Natural killer cell treated with Interleukin-12 subunit alpha and Interleukin-12 subunit beta and Interleukin-15 and Interleukin-18, amount 100 ng/mL, for 72 hours (primary cell): ENCODE measurements at regions not wholly inside any gene's neighbourhood (a gene's known extent, or its start where the extent isn't known, plus 50 kb on each side); places are given as distances from the start of the nearest gene placed in this dataset.
"Not testable (repeated sequence)": the region's sequence is repeated elsewhere in the genome, so short reads cannot be mapped to it uniquely, and the experiment has no call there.

Source experiments
- ATAC-seq, 2 donors: fragments of 150-1000 bp; cut with Tn5 transposase in 1 of 2; sonication (Bioruptor Pico), chemical (Tn5 transposase) in 1 of 2; 2 replicates each; pipeline ENCODE4 v1.10.0; 2021
- DNase-seq: peaks from one replicate; pipeline ENCODE4 v3.0.0; 2022; ENCODE audit warnings: low spot score
- H3K27ac Mint-ChIP-seq, 2 donors: 1 replicate in 1 of 2; 2 replicates in 1 of 2; pipeline ENCODE4 v1.8.0; 2022; ENCODE audit warnings: mixed read lengths in 2 of 2, mild to moderate bottlenecking in 1 of 2, moderate library complexity in 1 of 2
- H3K27me3 Mint-ChIP-seq, 2 donors: 1 replicate in 1 of 2; 2 replicates in 1 of 2; pipeline ENCODE4 v1.8.0; 2022; ENCODE audit warnings: mixed read lengths in 2 of 2
- H3K36me3 Mint-ChIP-seq: one replicate; pipeline ENCODE4 v1.8.0; 2022; ENCODE audit warnings: mixed read lengths
- H3K4me1 Mint-ChIP-seq, 2 donors: 1 replicate in 1 of 2; 2 replicates in 1 of 2; pipeline ENCODE4 v1.8.0; 2022; ENCODE audit warnings: low read depth in 2 of 2, mixed read lengths in 2 of 2, mild to moderate bottlenecking in 1 of 2
- H3K4me3 Mint-ChIP-seq: one replicate; pipeline ENCODE4 v1.8.0; 2022; ENCODE audit warnings: mixed read lengths
- H3K9me3 Mint-ChIP-seq: 2 replicates; pipeline ENCODE4 v1.8.0; 2022; ENCODE audit warnings: mixed read lengths

DNA sequence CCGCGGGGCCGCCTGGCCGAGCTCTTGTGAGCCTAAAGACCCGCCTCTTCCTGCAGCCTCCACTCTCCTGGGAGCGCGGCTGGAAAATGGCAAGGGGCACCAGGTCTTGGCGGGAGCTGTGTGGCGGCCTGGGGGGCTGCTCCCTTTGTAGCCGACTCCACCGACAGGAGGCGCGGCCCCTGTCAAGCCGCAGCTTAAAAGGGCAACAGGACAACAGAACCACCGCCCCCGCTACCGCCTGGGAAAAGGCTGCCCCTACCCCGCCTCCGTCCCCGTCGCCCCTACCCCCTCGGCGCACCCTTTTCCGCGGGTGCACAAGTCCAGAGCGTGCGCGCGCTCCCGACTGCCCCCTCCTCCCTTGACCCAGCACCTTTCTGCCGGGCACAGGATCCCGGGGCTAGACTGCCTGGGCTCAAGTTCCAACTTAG, 60.3 kb downstream of the GOLGA8K start:
- H3K4me3 Mint-ChIP-seq, H3K27me3 Mint-ChIP-seq, H3K4me1 Mint-ChIP-seq, H3K36me3 Mint-ChIP-seq, H3K27ac Mint-ChIP-seq, H3K9me3 Mint-ChIP-seq, DNase-seq: not testable (repeated sequence)
- ATAC-seq = peak in 1 of 2 donors; percentile 29

DNA sequence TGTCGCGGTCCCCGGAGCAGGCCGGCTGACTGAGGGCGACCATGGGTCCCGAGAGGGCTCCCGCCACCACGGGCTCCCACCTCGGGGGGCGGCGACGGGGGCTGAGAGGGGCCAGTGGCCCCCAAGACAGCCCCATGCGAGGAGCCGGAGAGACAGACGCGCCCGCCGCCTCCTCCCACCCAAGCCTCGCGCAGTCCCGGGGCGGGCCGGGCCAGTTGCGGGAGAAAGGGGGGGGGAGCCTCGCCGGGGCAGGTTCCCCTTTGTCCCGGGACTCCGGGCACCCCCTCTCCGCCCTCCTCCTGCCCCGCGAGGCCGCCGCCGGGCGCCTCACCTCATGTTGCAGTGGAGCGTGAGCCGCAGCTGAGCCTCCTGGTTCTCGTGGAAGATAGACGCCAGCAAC, 60.8 kb downstream of the GOLGA8K start:
- not testable (repeated sequence) for H3K4me1 Mint-ChIP-seq, DNase-seq, H3K27ac Mint-ChIP-seq, H3K36me3 Mint-ChIP-seq, H3K9me3 Mint-ChIP-seq, H3K27me3 Mint-ChIP-seq, H3K4me3 Mint-ChIP-seq
- ATAC-seq = peak in 1 of 2 donors; percentile 37

DNA sequence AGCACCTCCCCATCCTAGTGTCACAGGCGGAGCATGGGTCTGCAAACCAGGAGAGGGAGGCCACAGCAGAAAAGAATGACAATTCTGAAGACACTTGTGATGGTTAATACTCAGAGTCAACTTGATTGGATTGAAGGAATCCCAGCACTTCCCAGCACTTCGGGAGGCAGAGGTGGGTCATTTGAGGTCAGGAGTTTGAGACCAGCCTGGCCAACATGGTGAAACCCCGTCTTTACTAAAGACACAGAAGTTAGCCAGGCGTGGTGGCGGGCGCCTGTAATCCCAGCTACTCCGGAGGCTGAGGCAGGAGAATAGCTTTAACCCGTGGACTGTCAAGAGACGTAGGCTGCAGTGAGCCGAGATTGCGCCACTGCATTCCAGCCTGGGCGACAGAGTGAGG, 61.6 kb downstream of the GOLGA8K start:
- not testable (repeated sequence) for H3K27me3 Mint-ChIP-seq, H3K27ac Mint-ChIP-seq, ATAC-seq, H3K4me3 Mint-ChIP-seq, H3K4me1 Mint-ChIP-seq, DNase-seq, H3K9me3 Mint-ChIP-seq, H3K36me3 Mint-ChIP-seq

DNA sequence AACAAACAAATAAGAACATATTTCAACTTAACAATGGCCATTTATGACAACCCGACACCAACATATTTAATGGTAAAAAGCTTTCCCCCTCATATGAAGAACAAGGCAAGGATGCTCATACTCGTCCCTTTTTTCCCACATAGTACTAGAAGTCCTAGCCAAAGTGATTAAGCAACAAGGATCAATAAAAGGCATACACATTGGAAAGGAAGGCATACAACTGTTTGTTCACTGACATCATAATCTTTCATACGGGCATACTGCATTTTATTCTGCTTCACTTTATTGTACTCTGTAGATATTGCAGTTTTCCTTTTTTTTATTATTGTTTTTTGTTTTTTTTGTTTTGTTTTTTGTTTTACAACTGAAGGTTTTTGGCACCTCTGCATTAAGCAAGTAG, 66.3 kb downstream of the GOLGA8K start:
- not testable (repeated sequence) for ATAC-seq, H3K4me1 Mint-ChIP-seq, H3K27me3 Mint-ChIP-seq, DNase-seq, H3K27ac Mint-ChIP-seq, H3K4me3 Mint-ChIP-seq, H3K9me3 Mint-ChIP-seq, H3K36me3 Mint-ChIP-seq

DNA sequence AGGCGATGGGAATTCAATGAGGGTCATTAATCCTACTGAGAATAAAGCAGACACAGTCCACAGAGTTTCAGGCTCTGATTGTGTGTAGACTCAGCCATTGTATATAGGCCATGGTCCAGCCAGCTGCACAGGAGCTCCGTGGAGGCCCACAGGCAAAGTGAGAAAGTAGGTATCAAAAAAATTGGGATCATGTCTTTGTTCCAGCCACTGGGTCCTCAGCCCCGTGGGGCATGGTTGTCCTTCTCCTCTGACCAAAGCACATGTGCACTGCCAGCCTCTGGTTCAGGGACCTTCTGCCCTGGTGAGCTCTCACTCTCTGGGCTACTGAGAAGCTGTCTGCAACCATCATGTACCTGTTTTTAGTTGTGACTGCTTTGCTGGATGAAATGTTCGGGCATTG, 79.7 kb downstream of the GOLGA8K start:
- H3K4me1 Mint-ChIP-seq, DNase-seq, ATAC-seq, H3K4me3 Mint-ChIP-seq, H3K9me3 Mint-ChIP-seq, H3K36me3 Mint-ChIP-seq, H3K27me3 Mint-ChIP-seq, H3K27ac Mint-ChIP-seq: not testable (repeated sequence)

DNA sequence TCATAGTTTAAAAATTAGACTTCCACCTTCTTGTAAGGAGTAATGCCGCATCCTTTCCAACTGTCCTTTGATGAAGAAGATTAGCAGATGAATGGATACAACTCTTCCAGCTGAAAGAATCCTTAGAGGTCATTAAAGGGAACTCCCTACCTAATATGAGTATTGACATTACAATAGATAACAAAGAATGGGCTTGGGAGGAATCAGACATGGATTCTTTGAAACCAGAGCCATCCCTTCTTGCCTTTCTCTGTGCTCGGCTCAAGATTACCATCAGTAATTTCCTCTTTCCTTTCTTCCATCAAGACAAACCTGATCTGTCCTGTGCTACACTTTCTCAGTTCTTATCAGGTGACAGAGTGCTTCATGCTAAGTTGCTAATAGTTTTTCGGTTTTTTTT, 83.8 kb downstream of the GOLGA8K start:
- not testable (repeated sequence) for H3K9me3 Mint-ChIP-seq, H3K4me1 Mint-ChIP-seq, ATAC-seq

DNA sequence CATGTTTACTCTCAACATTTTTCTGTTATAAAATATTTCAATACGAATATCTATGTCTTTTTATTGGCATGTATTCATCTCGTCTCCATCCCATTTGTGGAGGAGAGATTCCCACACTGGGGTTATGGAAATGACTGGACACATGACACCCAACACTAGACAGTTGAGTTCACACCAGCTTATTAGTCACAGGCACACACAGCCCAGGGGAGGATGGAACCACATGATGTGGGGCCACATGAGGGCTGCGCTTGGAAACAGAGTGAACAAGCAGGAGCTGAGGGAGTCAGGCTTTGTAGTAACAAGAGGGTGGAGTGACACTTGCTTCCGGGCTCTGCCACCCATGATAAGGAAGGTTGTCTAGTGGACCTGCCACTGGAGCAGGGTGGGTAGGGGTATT, 86.6 kb downstream of the GOLGA8K start:
- H3K36me3 Mint-ChIP-seq, H3K4me3 Mint-ChIP-seq, DNase-seq, H3K27ac Mint-ChIP-seq, H3K9me3 Mint-ChIP-seq, H3K27me3 Mint-ChIP-seq, H3K4me1 Mint-ChIP-seq: not testable (repeated sequence)
- peak in 1 of 2 donors; percentile 21 for ATAC-seq

More for the DNA sequence above, 83.8 kb downstream of the GOLGA8K start:
- not testable (repeated sequence) for H3K27me3 Mint-ChIP-seq, H3K36me3 Mint-ChIP-seq, DNase-seq, H3K27ac Mint-ChIP-seq, H3K4me3 Mint-ChIP-seq

DNA sequence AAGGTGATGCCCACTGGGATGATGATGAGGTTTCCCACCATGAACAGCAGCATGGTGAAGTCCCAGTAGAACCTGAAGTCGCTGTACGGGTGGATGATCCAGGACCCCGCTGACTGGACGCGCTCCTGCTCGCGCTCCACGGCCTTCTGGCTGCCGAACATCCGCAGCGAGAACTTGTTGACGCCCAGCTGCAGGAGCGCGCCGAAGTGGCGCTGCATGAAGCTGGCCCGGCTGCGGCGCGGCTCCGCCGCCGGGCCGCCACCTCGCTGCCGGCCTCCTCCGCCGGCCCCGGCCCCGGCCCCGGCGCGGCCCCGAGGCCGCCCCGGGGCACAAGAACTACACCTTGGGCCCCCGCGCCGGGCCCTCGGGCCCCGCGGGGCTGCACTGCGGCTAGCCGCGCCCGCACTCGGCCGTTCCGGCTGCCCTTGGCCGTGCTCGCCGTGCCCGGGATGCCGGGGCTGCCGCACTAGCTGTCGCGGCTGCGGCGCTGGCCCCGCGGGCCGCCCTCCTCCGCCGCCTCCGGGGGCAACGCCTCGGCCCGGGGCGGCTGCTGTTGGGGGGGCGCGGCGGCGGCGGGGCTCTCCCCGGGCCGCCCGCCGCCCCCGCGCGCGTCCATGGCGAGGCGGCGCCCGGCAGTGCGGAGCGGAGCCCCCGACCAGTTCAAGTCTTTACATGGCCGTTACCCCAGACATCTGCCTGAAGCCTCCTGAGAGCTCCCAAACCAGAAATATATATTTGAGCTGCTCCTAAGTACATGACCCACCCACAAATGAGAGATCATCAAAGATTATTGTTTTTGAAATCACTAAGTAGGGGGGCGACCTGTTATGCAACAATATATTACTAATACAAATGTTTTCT, 87.8 kb downstream of the GOLGA8K start:
- ATAC-seq = peak; percentile 25 to 56
- H3K4me1 Mint-ChIP-seq, H3K27me3 Mint-ChIP-seq, H3K4me3 Mint-ChIP-seq, H3K9me3 Mint-ChIP-seq, DNase-seq, H3K36me3 Mint-ChIP-seq, H3K27ac Mint-ChIP-seq: not testable (repeated sequence)

DNA sequence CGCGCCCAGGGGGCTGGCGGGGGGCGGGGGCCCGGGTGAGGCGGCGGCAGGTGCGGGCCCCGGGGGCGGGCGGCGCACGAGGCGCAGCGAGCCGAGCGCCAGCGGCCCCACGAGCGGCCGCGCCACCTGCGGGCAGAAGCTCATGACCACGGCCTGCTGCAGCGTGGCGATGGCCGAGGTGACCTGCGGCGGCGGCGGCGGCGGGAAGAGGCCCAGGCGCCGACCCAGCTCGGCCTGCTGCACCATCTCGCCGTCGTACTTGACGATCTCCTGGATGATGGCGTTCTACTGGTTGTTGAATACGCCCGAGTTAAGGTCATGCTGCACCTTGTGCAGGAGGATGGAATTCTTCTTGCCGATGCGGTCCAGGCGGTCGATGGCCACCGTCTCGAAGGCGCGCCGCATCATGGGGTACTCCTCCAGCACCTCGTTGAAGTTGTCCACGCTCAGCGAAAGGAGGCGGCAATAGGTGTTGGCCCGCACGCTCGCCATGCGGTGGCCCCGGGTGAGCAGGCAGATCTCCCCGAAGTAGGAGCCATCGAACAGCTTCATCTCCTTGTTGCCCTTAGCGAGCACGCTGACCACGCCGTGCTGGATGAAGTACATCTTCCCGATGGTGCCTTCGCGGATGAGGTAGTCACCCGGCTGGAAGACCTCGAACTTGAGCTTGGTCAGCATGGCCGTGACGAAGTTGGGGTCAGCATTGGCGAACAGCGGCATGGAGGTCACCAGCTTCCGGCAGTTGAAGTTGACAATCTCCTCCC, 89.5 kb downstream of the GOLGA8K start:
- ATAC-seq, H3K36me3 Mint-ChIP-seq, H3K9me3 Mint-ChIP-seq, H3K27ac Mint-ChIP-seq, H3K4me1 Mint-ChIP-seq, H3K4me3 Mint-ChIP-seq, DNase-seq, H3K27me3 Mint-ChIP-seq: not testable (repeated sequence)

DNA sequence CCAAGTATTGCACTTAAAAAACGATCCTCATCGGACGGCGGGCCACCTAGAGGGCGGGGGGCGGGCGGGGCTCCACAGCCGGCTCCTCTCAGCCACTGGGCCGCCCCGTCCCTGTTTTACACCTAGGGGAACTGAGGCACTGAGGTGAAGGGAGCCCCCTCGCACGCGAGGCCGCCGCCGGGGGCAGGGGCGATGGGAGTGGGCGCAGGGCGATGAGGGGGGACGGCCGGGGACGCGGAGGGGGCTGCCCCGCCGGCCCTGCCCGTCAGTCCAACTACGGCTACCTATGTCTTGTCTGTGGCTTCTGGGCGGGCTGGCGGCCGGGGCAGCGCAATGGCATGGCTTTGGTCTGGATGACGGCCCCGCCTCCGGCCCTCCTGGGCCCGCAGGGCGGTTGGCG, 90.4 kb downstream of the GOLGA8K start:
- not testable (repeated sequence) for DNase-seq, H3K9me3 Mint-ChIP-seq, H3K27ac Mint-ChIP-seq, H3K27me3 Mint-ChIP-seq, H3K4me1 Mint-ChIP-seq, H3K36me3 Mint-ChIP-seq, H3K4me3 Mint-ChIP-seq, ATAC-seq

DNA sequence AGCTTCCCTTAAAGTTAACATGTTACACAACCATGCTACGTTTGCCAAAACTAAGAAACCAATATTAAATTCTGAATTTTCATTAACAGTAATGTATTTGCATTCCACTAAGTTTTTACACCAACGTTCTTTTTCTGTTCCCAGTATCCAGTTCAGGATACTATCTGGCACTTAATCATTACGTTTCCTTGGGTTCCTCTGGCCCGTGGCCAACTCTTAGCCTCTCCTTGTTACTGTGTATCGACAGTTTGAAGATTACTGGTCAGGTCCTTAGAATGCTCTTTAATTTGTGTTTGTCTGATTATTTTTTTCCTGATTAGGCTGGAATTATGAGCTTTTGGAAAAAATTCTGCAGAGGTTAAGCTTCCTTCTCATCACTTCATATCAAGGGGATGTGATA, 95.5 kb downstream of the GOLGA8K start:
- not testable (repeated sequence) for ATAC-seq, H3K36me3 Mint-ChIP-seq

DNA sequence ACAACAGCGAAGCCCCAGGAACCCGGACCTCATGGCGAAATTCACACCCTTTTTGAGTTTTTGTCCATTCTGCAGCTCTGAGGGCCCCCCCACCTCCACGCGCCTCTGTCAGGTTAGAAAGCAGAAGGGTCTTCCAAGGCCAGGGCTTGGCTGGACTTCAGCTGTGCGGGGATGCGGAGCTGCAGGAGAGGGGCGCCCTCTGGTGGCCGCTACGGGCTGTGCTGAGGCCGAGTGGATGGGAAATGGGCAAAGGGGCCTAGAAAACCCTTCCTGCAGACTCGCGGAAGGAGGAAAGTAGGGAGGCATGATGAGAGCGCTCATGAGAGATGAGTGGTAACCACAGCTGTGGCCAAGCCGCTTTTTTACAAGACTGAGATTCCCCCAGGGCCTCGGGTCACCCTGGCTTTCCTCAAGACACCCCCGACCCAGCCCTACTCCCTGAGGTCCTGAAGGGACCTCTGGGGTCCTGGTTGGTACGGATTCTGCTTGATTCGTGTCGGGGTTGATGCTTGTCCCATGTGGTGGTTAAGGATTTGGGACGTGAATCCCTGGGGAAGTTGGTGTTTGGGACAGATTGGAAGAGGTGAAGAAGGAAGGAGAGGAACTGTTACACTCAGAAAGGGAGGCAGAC, 126.8 kb downstream of the GOLGA8K start:
- not testable (repeated sequence) for H3K27ac Mint-ChIP-seq, DNase-seq, H3K27me3 Mint-ChIP-seq, H3K4me1 Mint-ChIP-seq, H3K4me3 Mint-ChIP-seq, H3K9me3 Mint-ChIP-seq, H3K36me3 Mint-ChIP-seq
- ATAC-seq = peak; percentile 75 to 87

More for the DNA sequence above, 95.5 kb downstream of the GOLGA8K start:
- H3K4me3 Mint-ChIP-seq, H3K27ac Mint-ChIP-seq, H3K4me1 Mint-ChIP-seq, H3K9me3 Mint-ChIP-seq, DNase-seq, H3K27me3 Mint-ChIP-seq: not testable (repeated sequence)

DNA sequence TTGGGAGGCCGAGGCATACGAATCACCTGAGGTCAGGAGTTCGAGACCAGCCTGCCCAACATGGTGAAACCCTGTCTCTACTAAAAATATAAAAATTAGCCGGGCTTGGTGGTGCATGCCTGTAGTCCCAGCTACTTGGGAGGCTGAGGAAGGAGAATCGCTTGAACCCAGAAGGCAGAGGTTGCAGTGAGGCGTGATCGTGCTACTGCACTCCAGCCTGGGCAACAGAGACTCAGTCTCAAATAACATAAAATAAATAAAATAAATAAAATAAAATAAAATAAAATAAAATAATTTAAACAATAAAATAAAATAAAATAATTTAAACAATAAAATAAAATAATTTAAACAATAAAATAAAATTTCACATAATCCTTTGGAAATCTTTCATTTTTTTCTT, 149.1 kb downstream of the GOLGA8K start:
- not testable (repeated sequence) for H3K4me3 Mint-ChIP-seq, H3K27me3 Mint-ChIP-seq, H3K27ac Mint-ChIP-seq, H3K4me1 Mint-ChIP-seq, DNase-seq, H3K36me3 Mint-ChIP-seq, H3K9me3 Mint-ChIP-seq, ATAC-seq

DNA sequence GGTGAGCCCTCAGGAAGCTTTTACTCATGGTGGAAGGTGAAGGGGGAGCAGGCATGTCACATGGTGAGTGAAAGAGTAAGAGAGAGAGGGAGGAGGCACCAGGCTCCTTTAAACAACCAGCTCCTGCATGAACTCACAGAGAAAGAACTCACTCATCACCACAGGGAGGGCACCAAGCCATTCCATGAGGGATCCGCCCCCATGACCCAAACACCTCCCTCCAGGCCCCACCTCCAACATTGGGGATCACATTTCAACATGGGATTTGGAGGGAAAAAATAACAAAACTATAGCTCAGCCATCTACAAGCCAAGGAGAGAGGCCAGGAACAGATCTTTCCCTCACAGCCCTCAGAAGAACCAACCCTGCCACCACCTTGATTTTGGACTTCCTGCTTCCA, 153.9 kb downstream of the GOLGA8K start:
- H3K9me3 Mint-ChIP-seq, H3K36me3 Mint-ChIP-seq, H3K4me3 Mint-ChIP-seq, ATAC-seq, H3K4me1 Mint-ChIP-seq, H3K27ac Mint-ChIP-seq, H3K27me3 Mint-ChIP-seq, DNase-seq: not testable (repeated sequence)
